Effector memory CD4-positive, alpha-beta T cell (primary cell): ENCODE measurements at regions not wholly inside any gene's neighbourhood (a gene's known extent, or its start where the extent isn't known, plus 50 kb on each side); places are given as distances from the start of the nearest gene placed in this dataset.

Source experiments
- DNase-seq, 3 donors: peaks; one replicate each; pipeline ENCODE4 v3.0.0-alpha.2; 2020
- H3K27ac ChIP-seq: 2 replicates; pipeline ENCODE4 v1.7.0; 2013; ENCODE audit warnings: mild to moderate bottlenecking, low read length, moderate library complexity; ENCODE audit not compliant: insufficient read depth, poor library complexity, severe bottlenecking
- H3K27me3 ChIP-seq: replicated peaks from 2 replicates; pipeline ENCODE4 v1.7.0; 2013; ENCODE audit warnings: mild to moderate bottlenecking, low read length; ENCODE audit not compliant: insufficient read depth, control insufficient read depth, poor library complexity, severe bottlenecking
- H3K36me3 ChIP-seq: 2 replicates; pipeline ENCODE4 v1.7.0; 2013; ENCODE audit warnings: mild to moderate bottlenecking, low read length, moderate library complexity; ENCODE audit not compliant: control insufficient read depth, insufficient read depth
- H3K4me1 ChIP-seq: 2 replicates; pipeline ENCODE4 v1.7.0; 2013; ENCODE audit warnings: low read length, mild to moderate bottlenecking; ENCODE audit not compliant: control insufficient read depth, insufficient read depth, poor library complexity, severe bottlenecking
- H3K4me3 ChIP-seq: 2 replicates; pipeline ENCODE4 v1.7.0; 2013; ENCODE audit warnings: low read length, low read depth, mild to moderate bottlenecking; ENCODE audit not compliant: insufficient read depth, poor library complexity, severe bottlenecking
- H3K9me3 ChIP-seq: 2 replicates; pipeline ENCODE4 v1.7.0; 2013; ENCODE audit warnings: mild to moderate bottlenecking, low read length, moderate library complexity; ENCODE audit not compliant: control insufficient read depth

GRCh38 chr6:4624726-4625125 is 151.5 kb upstream of the CDYL start:
- no peaks in the 10 kb centered on the region for H3K4me1 ChIP-seq
- DNase-seq = no peak
- H3K27ac ChIP-seq = no peak overlapping the region
- H3K9me3 ChIP-seq = peaks cover 4% of the 10 kb centered on the region
- H3K4me3 ChIP-seq = no peak overlapping the region
- no peaks in the 10 kb centered on the region for H3K36me3 ChIP-seq
- no peaks in the 10 kb centered on the region for H3K27me3 ChIP-seq

DNA sequence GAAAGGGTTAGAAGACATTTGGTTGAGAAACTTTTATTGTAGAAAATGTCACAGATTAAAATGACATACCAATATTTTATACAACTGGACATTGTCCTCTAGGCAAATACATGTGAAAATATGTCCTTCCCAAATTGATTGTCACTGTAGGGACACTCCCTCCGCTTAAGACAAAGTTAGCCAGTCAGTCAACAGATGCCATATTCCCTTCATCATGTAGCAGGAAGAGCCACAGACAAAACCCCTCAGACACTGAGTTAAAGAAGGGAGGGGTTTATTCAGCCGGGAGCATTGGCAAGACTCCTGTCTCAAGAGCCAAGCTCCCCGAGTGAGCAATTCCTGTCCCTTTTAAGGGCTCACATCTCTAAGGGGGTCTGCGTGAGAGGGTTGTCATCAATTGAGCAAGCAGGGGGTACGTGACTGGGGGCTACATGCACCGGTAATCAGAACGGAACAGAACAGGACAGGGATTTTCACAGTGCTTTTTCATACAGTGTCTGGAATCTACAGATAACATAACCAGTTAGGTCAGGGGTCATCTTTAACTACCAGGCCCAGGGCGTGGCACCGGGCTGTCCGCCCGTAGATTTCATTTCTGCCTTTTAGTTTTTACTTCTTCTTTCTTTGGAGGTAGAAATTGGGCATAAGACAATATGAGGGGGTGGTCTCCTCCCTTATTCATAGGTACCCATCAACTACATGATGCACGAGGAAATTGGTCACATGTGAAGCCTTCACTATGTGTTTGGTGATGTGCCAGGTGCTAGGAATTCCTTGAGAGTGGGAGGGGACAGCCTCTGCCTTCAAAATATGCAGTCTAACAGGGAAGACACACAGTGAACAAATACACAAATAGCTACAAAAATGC is 155.7 kb upstream of the CDYL start:
- H3K27ac ChIP-seq = no peak overlapping the region
- no peaks in the 10 kb centered on the region for H3K9me3 ChIP-seq
- DNase-seq = no peak
- H3K27me3 ChIP-seq = no peaks in the 10 kb centered on the region
- no peaks in the 10 kb centered on the region for H3K36me3 ChIP-seq
- no peaks in the 10 kb centered on the region for H3K4me1 ChIP-seq
- H3K4me3 ChIP-seq = no peak overlapping the region

DNA sequence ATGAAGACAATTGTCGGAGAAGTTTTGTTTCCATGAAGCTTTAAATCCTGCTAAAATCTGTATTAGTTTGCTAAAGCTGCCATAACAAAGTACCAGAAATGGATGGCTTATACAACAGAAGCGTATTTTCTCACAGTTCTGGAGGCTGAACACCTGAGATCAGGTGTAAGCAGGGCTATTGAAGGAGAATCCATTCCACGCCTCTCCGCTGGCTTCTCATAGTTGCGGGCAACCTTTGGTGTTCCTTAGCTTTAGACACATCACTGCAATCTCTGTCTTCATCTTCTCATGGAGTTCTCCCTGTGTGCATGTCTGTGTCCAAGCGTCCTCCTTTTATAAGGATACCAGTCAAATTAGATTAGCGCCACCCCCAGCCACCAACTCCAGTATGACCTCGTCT is 159.9 kb upstream of the CDYL start:
- Histone ChIP-seq H3K4me3 (no peak overlapping the region), H3K27me3 (no peaks in the 10 kb centered on the region), H3K4me1 (no peaks in the 10 kb centered on the region), H3K36me3 (no peaks in the 10 kb centered on the region), H3K27ac (no peak overlapping the region), H3K9me3 (no peaks in the 10 kb centered on the region)
- DNase-seq = no peak

DNA sequence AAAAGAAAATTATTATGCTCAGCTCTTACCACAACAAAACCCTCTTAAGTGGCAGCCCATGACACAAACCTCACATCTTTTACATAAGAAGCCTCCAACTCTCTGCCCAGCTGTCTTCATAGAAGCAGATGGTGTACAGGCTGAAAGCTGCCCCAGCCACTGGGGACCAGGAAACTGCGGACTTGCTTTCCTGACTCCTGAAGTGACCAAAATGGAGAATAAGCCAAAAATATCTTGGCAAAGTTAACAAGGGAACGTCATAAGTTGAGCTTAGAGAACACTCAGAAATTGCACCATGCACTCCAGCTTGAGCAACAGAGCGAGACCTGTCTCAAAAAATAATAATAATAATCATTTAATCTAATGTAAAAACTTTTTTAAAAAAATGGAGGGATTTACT is 160.3 kb upstream of the CDYL start:
- Histone ChIP-seq H3K4me3 (no peak overlapping the region), H3K27me3 (no peaks in the 10 kb centered on the region), H3K36me3 (no peaks in the 10 kb centered on the region), H3K4me1 (no peaks in the 10 kb centered on the region), H3K9me3 (no peaks in the 10 kb centered on the region), H3K27ac (no peak overlapping the region)
- DNase-seq = no peak

DNA sequence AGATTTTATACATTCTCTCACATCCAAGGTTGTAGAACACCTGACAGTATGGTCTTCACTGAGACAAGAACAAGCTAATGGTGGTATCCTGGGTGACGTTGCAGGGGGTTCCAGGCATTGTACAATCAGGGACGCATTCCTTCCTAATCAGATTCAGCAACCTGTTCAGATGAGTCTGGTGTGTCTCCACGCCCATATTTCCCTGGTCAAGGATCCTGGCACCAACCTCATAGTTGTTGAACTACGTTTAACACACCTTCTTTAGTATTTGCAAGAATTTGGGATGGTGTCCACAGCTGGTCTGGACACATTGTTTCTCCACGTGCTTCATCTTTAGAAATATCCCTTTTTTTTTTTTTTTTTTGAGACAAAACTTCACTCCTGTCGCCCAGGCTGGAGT is 161.0 kb upstream of the CDYL start:
- Histone ChIP-seq H3K27me3 (no peaks in the 10 kb centered on the region), H3K9me3 (no peaks in the 10 kb centered on the region), H3K36me3 (no peaks in the 10 kb centered on the region), H3K4me3 (no peak overlapping the region), H3K4me1 (no peaks in the 10 kb centered on the region), H3K27ac (no peak overlapping the region)
- DNase-seq = no peak

GRCh38 chr6:4614637-4615036 is 161.6 kb upstream of the CDYL start:
- Histone ChIP-seq H3K27me3 (no peaks in the 10 kb centered on the region), H3K36me3 (no peaks in the 10 kb centered on the region), H3K4me1 (no peaks in the 10 kb centered on the region), H3K27ac (no peak overlapping the region), H3K9me3 (no peaks in the 10 kb centered on the region), H3K4me3 (no peak overlapping the region)
- no peak for DNase-seq

DNA sequence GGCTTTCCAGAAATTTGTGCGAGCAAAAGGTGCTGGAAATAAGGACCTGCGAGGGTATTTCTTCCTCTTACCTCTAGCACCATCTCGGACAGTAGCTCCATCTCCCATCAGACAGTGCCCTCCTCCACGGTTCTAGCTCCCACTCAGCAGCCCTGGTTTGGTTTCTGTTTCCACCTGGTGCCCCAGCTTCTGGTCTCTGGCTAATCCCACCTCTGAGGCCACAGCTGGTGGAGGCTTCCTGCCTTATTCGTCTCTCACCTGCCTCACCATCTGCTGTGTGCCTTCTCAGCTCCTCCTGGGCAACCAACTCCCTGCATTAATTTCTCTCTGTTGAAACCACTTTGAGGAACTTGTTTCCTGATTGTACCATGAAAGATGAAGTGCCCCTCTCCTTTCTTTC is 162.4 kb upstream of the CDYL start:
- no peaks in the 10 kb centered on the region for H3K36me3 ChIP-seq
- no peak overlapping the region for H3K27ac ChIP-seq
- no peak for DNase-seq
- no peak overlapping the region for H3K4me3 ChIP-seq
- no peaks in the 10 kb centered on the region for H3K27me3 ChIP-seq
- H3K9me3 ChIP-seq = no peaks in the 10 kb centered on the region
- no peaks in the 10 kb centered on the region for H3K4me1 ChIP-seq

GRCh38 chr6:4613381-4613780 is 162.8 kb upstream of the CDYL start:
- Histone ChIP-seq H3K4me1 (no peaks in the 10 kb centered on the region), H3K27ac (no peak overlapping the region), H3K36me3 (no peaks in the 10 kb centered on the region), H3K9me3 (no peaks in the 10 kb centered on the region), H3K4me3 (no peak overlapping the region), H3K27me3 (no peaks in the 10 kb centered on the region)
- no peak for DNase-seq

GRCh38 chr6:4612636-4613171 is 163.5 kb upstream of the CDYL start:
- no peak for DNase-seq
- H3K9me3 ChIP-seq = no peaks in the 10 kb centered on the region
- no peaks in the 10 kb centered on the region for H3K27me3 ChIP-seq
- no peaks in the 10 kb centered on the region for H3K36me3 ChIP-seq
- H3K4me1 ChIP-seq = no peaks in the 10 kb centered on the region
- no peak overlapping the region for H3K4me3 ChIP-seq
- H3K27ac ChIP-seq = no peak overlapping the region

DNA sequence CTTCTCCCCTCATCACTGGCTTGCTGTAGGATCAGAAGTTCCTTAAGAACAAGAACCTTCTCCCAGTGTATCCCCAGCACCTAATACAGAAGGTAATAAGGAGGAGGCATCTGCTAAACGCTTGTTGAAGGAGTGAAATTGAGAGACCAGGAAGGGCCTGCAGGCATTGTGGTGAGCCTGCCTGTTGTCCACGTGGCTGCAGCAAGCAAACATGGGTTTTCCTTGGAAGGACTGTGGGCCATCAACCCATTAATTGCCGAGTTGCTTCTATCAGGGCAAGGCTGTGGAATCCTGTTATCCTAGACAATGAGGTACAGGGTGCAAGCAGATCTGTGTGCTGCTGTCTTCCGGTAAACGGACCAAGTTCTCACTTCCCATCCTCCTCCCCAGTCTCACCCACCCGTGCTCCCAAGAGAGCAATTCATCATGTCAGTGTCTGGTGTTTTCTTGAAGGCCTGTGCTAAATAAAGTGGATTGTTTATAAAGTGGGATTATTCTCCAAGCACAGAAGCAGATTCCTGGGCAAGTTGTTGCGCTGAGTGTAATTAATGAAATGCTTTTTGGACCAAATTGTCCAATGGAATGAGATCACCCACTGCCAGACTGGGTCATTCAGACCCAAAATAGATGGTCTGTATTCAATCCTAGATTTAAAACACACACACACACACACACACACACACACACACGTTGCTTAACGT is 164.6 kb upstream of the CDYL start:
- H3K4me1 ChIP-seq = no peaks in the 10 kb centered on the region
- DNase-seq = no peak

More for the DNA sequence above, 164.6 kb upstream of the CDYL start:
- Histone ChIP-seq H3K27me3 (no peaks in the 10 kb centered on the region), H3K36me3 (no peaks in the 10 kb centered on the region), H3K4me3 (no peak overlapping the region), H3K9me3 (no peaks in the 10 kb centered on the region), H3K27ac (no peak overlapping the region)
